ENCODE measurements at regions not wholly inside any gene's neighbourhood (a gene's known extent, or its start where the extent isn't known, plus 50 kb on each side); places are given as distances from the start of the nearest gene placed in this dataset.

DNA sequence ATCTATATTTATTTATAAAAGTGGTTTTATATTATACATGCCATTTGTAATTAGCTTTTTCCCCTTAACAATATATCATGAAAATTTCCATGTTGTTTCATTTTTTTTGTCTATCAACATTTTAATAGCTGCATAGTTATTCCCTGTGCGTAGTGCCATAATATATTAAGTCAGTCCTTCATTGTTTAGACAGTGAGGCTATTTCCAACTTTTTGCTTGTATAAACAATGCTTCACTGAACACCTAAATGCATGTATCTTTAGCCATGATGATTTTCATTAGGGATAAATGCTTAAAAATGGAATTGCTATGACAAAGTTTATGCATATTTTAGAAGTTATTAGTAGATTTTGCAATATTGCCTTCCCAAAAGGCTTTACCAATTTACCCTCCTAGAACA is 80.7 kb upstream of the STC2 start:
- TF ChIP-seq, protein P1, sequence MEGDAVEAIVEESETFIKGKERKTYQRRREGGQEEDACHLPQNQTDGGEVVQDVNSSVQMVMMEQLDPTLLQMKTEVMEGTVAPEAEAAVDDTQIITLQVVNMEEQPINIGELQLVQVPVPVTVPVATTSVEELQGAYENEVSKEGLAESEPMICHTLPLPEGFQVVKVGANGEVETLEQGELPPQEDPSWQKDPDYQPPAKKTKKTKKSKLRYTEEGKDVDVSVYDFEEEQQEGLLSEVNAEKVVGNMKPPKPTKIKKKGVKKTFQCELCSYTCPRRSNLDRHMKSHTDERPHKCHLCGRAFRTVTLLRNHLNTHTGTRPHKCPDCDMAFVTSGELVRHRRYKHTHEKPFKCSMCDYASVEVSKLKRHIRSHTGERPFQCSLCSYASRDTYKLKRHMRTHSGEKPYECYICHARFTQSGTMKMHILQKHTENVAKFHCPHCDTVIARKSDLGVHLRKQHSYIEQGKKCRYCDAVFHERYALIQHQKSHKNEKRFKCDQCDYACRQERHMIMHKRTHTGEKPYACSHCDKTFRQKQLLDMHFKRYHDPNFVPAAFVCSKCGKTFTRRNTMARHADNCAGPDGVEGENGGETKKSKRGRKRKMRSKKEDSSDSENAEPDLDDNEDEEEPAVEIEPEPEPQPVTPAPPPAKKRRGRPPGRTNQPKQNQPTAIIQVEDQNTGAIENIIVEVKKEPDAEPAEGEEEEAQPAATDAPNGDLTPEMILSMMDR (conservative IDR thresholded peaks at IDR 0.05; ENCODE audit: low read depth, low read length), result no peak
- TF ChIP-seq EZH2 (IDR thresholded peaks at IDR 0.05; ENCODE audit: low read length, unreplicated experiment) (no peak), EZH2phosphoT487 (IDR thresholded peaks at IDR 0.05; ENCODE audit: borderline replicate concordance, low read length) (no peak)

All from PC-3 (cell line).